ENCODE measurements at regions not wholly inside any gene's neighbourhood (a gene's known extent, or its start where the extent isn't known, plus 50 kb on each side); places are given as distances from the start of the nearest gene placed in this dataset.

GRCh38 chr16:64202571-64202970, 919.3 kb downstream of the CDH11 start:
- no peak for TF ChIP-seq CTCF (IDR thresholded peaks at IDR 0.05; ENCODE audit: low read length)
- no peak for TF ChIP-seq EZH2 (optimal IDR thresholded peaks at IDR 0.05; ENCODE audit: low read depth, low read length)
- no peak for TF ChIP-seq EZH2phosphoT487 (IDR thresholded peaks at IDR 0.05; ENCODE audit: low read length)
